ENCODE measurements at regions not wholly inside any gene's neighbourhood (a gene's known extent, or its start where the extent isn't known, plus 50 kb on each side); places are given as distances from the start of the nearest gene placed in this dataset.

DNA sequence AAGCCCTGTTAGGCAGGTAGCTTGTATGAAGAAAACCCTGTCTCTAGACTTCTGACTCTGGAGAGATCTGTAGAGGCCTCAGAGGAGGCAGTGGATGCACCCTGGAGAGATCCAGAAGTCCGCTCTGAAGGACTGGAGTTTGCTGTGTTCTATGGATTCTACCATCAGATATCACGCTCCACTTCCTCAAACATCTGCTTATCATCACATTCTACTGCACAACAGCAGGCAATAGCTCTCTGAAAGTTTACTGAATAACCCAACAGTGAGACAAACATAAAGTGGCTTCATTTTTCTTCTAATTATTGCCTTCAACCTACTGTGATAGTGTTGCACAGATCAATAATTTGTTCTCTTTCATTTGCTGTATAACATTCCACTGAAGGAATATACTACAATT is 59.0 kb upstream of the OR9Q1 start:
- TF ChIP-seq EZH2 (IDR thresholded peaks at IDR 0.05; ENCODE audit: insufficient read depth, poor library complexity, severe bottlenecking) (no peak), EZH2phosphoT487 (IDR thresholded peaks at IDR 0.05; ENCODE audit: insufficient read depth, low read depth) (no peak)

Measured in GM23248 (cell line).